ENCODE measurements at regions not wholly inside any gene's neighbourhood (a gene's known extent, or its start where the extent isn't known, plus 50 kb on each side); places are given as distances from the start of the nearest gene placed in this dataset.

DNA sequence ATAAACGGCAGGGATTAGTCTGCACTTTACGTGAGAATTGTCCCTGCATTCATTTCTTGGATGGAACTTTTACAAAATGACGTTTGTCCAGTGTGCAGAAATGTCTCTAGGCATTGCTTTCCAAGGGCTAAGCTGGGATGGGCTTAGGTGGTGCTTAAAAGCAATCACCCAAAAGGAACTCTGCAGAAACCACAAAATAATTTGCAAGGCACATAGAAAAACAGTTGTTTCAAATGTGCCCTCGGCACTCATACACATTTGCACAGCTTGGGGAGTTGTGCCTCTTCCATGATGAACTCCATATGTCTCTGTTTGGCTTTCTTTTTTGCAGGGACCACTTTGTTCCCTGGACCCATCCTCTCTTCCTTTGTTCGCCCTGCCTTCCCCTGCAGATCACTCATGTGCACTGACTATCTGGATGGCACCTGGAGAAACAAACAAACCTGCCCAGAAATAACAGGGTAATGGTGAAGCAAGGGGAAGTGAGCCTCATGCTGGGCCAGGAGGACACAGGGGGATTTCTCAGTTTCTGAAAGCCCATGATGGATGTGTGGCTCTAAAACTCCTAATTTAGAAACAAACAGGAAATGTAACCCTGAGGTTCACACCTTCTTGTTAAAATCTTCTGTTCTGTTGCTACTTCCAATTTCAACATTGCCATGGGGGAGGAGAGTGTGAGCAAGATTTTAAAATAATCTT lies 150.2 kb downstream of the SNX19 start:
- TF ChIP-seq, protein P1, sequence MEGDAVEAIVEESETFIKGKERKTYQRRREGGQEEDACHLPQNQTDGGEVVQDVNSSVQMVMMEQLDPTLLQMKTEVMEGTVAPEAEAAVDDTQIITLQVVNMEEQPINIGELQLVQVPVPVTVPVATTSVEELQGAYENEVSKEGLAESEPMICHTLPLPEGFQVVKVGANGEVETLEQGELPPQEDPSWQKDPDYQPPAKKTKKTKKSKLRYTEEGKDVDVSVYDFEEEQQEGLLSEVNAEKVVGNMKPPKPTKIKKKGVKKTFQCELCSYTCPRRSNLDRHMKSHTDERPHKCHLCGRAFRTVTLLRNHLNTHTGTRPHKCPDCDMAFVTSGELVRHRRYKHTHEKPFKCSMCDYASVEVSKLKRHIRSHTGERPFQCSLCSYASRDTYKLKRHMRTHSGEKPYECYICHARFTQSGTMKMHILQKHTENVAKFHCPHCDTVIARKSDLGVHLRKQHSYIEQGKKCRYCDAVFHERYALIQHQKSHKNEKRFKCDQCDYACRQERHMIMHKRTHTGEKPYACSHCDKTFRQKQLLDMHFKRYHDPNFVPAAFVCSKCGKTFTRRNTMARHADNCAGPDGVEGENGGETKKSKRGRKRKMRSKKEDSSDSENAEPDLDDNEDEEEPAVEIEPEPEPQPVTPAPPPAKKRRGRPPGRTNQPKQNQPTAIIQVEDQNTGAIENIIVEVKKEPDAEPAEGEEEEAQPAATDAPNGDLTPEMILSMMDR (IDR thresholded peaks at IDR 0.05; ENCODE audit: insufficient read depth, low read length) = no peak
- TF ChIP-seq POLR2AphosphoS5 (IDR thresholded peaks at IDR 0.05; ENCODE audit: low read depth) = no peak
